HG02610 (cell line): ENCODE measurements at regions not wholly inside any gene's neighbourhood (a gene's known extent, or its start where the extent isn't known, plus 50 kb on each side); places are given as distances from the start of the nearest gene placed in this dataset.
"Not testable (repeated sequence)": the region's sequence is repeated elsewhere in the genome, so short reads cannot be mapped to it uniquely, and the experiment has no call there.

Source experiments
- ATAC-seq: cut with Tn5 transposase; IDR thresholded peaks from one replicate; pipeline ENCODE4 v1.9.1; 2021; ENCODE audit warnings: mild to moderate bottlenecking, moderate library complexity; ENCODE audit not compliant: unreplicated experiment

GRCh38 chr13:21261487-21262216, 85.2 kb downstream of the MRPL57 start:
- ATAC-seq, result not testable (repeated sequence)

GRCh38 chr13:21263909-21264308, 87.5 kb downstream of the MRPL57 start:
- not testable (repeated sequence) for ATAC-seq

GRCh38 chr13:21268485-21268884, 92.0 kb downstream of the MRPL57 start:
- not testable (repeated sequence) for ATAC-seq

- not testable (repeated sequence) for ATAC-seq
These were observed 96.0 kb downstream of the MRPL57 start for GRCh38 chr13:21272439-21272838.

GRCh38 chr13:21274457-21274856, 98.0 kb downstream of the MRPL57 start:
- ATAC-seq, result not testable (repeated sequence)

GRCh38 chr13:21282065-21282464, 105.6 kb downstream of the MRPL57 start:
- no peak for ATAC-seq

GRCh38 chr13:21287331-21287907, 111.0 kb downstream of the MRPL57 start:
- no peak for ATAC-seq

- ATAC-seq, result no peak
These were observed 113.0 kb downstream of the MRPL57 start for GRCh38 chr13:21289475-21289874.

- ATAC-seq, result not testable (repeated sequence)
These were observed 114.1 kb downstream of the MRPL57 start for GRCh38 chr13:21290442-21291002.

- ATAC-seq, result no peak
These were observed 115.4 kb downstream of the MRPL57 start for GRCh38 chr13:21291840-21292239.

GRCh38 chr13:21296991-21297390, 120.5 kb downstream of the MRPL57 start:
- peak; percentile 55 for ATAC-seq

- ATAC-seq, result no peak
These were observed 121.0 kb downstream of the MRPL57 start for GRCh38 chr13:21297447-21297846.

GRCh38 chr13:21297914-21298831, 121.7 kb downstream of the MRPL57 start:
- ATAC-seq, result peak; percentile 94

GRCh38 chr13:21304256-21304655, 127.8 kb downstream of the MRPL57 start:
- no peak for ATAC-seq

GRCh38 chr13:21306300-21307073, 130.0 kb downstream of the MRPL57 start:
- ATAC-seq, result not testable (repeated sequence)

GRCh38 chr13:21307158-21307557, 130.7 kb downstream of the MRPL57 start:
- ATAC-seq, result not testable (repeated sequence)

GRCh38 chr13:21308906-21309305, 132.4 kb downstream of the MRPL57 start:
- ATAC-seq, result no peak

- no peak for ATAC-seq
These were observed 133.2 kb downstream of the MRPL57 start for GRCh38 chr13:21309542-21310172.

- ATAC-seq, result no peak
These were observed 133.8 kb downstream of the MRPL57 start for GRCh38 chr13:21310220-21310619.

GRCh38 chr13:21314976-21315375, 138.5 kb downstream of the MRPL57 start:
- ATAC-seq, result not testable (repeated sequence)
